IMR-90 (cell line): ENCODE measurements at regions not wholly inside any gene's neighbourhood (a gene's known extent, or its start where the extent isn't known, plus 50 kb on each side); places are given as distances from the start of the nearest gene placed in this dataset.

Experiments
- ATAC-seq: fragments of 200-7000 bp; cut with Tn5 transposase; 2 replicates; pipeline ENCODE4 v1.9.1; 2020; ENCODE audit warnings: low read depth, mild to moderate bottlenecking, moderate library complexity
- BruUV-seq: library from RNA; stranded (reverse); fragments of 400-500 nt; replicated peaks from 2 replicates; lab custom pipeline; 2021; lab: Mats Ljungman, UMichigan
- CTCF ChIA-PET: fragments of 300-600 bp; formaldehyde crosslinking; extraction: SDS; loops from one replicate; lab custom pipeline; 2021; ENCODE audit warnings: antibody characterized with exemption; lab: Yijun Ruan, JAX
- POLR2A ChIA-PET: fragments of 300-600 bp; sonication (Branson Sonifier 250); formaldehyde crosslinking; loops from one replicate; lab custom pipeline; 2022; ENCODE audit warnings: antibody characterized with exemption; ENCODE audit not compliant: unreplicated experiment; lab: Charles Lee
- DNase-seq: peaks from one replicate; pipeline ENCODE4 v3.0.0; 2013
- H2AFZ ChIP-seq: replicated peaks from 2 replicates; pipeline ENCODE3; 2013; ENCODE audit warnings: low read length, mild to moderate bottlenecking; ENCODE audit not compliant: poor library complexity
- H2AK5ac ChIP-seq: 2 replicates; pipeline ENCODE4 v1.6.1; 2013; ENCODE audit warnings: low read depth, low read length, inconsistent platforms
- H2AK9ac ChIP-seq: replicated peaks from 2 replicates; pipeline ENCODE3; 2013; ENCODE audit warnings: mild to moderate bottlenecking, low read depth, low read length, moderate library complexity; ENCODE audit not compliant: poor library complexity
- H2BK120ac ChIP-seq: 2 replicates; pipeline ENCODE4 v1.6.1; 2013; ENCODE audit warnings: low read depth, low read length, inconsistent platforms
- H2BK15ac ChIP-seq: 3 replicates; pipeline ENCODE4 v1.6.1; 2013; ENCODE audit warnings: low read depth, low read length, inconsistent platforms
- H2BK20ac ChIP-seq: 2 replicates; pipeline ENCODE4 v1.6.1; 2013; ENCODE audit warnings: low read depth, mild to moderate bottlenecking, inconsistent platforms, low read length, moderate library complexity
- H2BK5ac ChIP-seq: 2 replicates; pipeline ENCODE4 v1.6.1; 2013; ENCODE audit warnings: mild to moderate bottlenecking, low read depth, low read length, inconsistent platforms; ENCODE audit not compliant: poor library complexity, severe bottlenecking
- H3K14ac ChIP-seq: replicated peaks from 2 replicates; pipeline ENCODE4 v1.6.1; 2013; ENCODE audit warnings: low read depth, low read length, inconsistent platforms
- H3K18ac ChIP-seq: 2 replicates; pipeline ENCODE4 v1.6.1; 2013; ENCODE audit warnings: low read depth, low read length, control low read depth
- H3K23ac ChIP-seq: 2 replicates; pipeline ENCODE4 v1.6.1; 2013; ENCODE audit warnings: low read depth, low read length, inconsistent platforms
- H3K27ac ChIP-seq: 2 replicates; pipeline ENCODE4 v1.5.1; 2013; ENCODE audit warnings: mild to moderate bottlenecking, control low read depth, low read length; ENCODE audit not compliant: insufficient read depth
- H3K27me3 ChIP-seq: 2 replicates; pipeline ENCODE4 v1.6.1; 2013; ENCODE audit warnings: low read length; ENCODE audit not compliant: control insufficient read depth, insufficient read depth
- H3K36me3 ChIP-seq: 2 replicates; pipeline ENCODE4 v1.6.1; 2013; ENCODE audit warnings: low read length, mixed read lengths; ENCODE audit not compliant: control insufficient read depth, insufficient read depth
- H3K4ac ChIP-seq: 2 replicates; pipeline ENCODE4 v1.6.1; 2013; ENCODE audit warnings: low read depth, low read length, inconsistent platforms
- H3K4me1 ChIP-seq: 2 replicates; pipeline ENCODE4 v1.6.1; 2013; ENCODE audit warnings: low read length, mixed read lengths; ENCODE audit not compliant: control insufficient read depth, insufficient read depth
- H3K4me2 ChIP-seq: 2 replicates; pipeline ENCODE4 v1.6.1; 2013; ENCODE audit warnings: low read depth, mild to moderate bottlenecking, control low read depth, low read length, moderate library complexity
- H3K4me3 ChIP-seq: 2 replicates; pipeline ENCODE4 v1.5.1; 2013; ENCODE audit warnings: low read depth, mild to moderate bottlenecking, control low read depth, low read length, moderate library complexity; ENCODE audit not compliant: insufficient read depth
- H3K56ac ChIP-seq: 2 replicates; pipeline ENCODE4 v1.6.1; 2013; ENCODE audit warnings: low read length, inconsistent platforms; ENCODE audit not compliant: insufficient read depth; ENCODE audit errors: extremely low read depth
- H3K79me1 ChIP-seq, 2 experiments: 2 replicates each; pipeline ENCODE4 v1.6.1; 2013; ENCODE audit warnings: low read length in 2 of 2, inconsistent platforms in 1 of 2, low read depth in 1 of 2
- H3K9ac ChIP-seq: 2 replicates; pipeline ENCODE4 v1.6.1; 2013; ENCODE audit warnings: low read depth, low read length, control low read depth
- H3K9me1 ChIP-seq: 2 replicates; pipeline ENCODE4 v1.6.1; 2013; ENCODE audit warnings: low read length, inconsistent platforms; ENCODE audit not compliant: insufficient read depth
- H3K9me3 ChIP-seq: 2 replicates; pipeline ENCODE4 v1.6.1; 2013; ENCODE audit warnings: low read length; ENCODE audit not compliant: control insufficient read depth, insufficient read depth
- H4K20me1 ChIP-seq: 2 replicates; pipeline ENCODE4 v1.6.1; 2013; ENCODE audit warnings: low read length, inconsistent platforms; ENCODE audit not compliant: insufficient read depth
- H4K5ac ChIP-seq: 2 replicates; pipeline ENCODE4 v1.6.1; 2013; ENCODE audit warnings: mild to moderate bottlenecking, low read depth, low read length, control low read depth
- H4K8ac ChIP-seq, 2 experiments: 2 replicates each; pipeline ENCODE4 v1.6.1; 2013; ENCODE audit warnings: low read depth in 2 of 2, low read length in 2 of 2, control low read depth in 1 of 2, inconsistent platforms in 1 of 2
- H4K91ac ChIP-seq: 2 replicates; pipeline ENCODE4 v1.6.1; 2013; ENCODE audit warnings: low read depth, low read length, inconsistent platforms; ENCODE audit not compliant: insufficient read depth
- CEBPB ChIP-seq: IDR thresholded peaks from 2 replicates; pipeline ENCODE4 v1.6.1; 2012; ENCODE audit warnings: low read depth, low read length, improper control_type of control experiment
- CHD1 ChIP-seq: IDR thresholded peaks from 2 replicates; pipeline ENCODE4 v1.6.1; 2012; ENCODE audit warnings: low read depth, low read length, improper control_type of control experiment
- FOS ChIP-seq: fragments of 150-350 bp; IDR thresholded peaks from 2 replicates; pipeline ENCODE4 v1.6.1; 2016; ENCODE audit warnings: low read depth, low read length
- RAD21 ChIP-seq: IDR thresholded peaks from 2 replicates; pipeline ENCODE4 v1.6.1; 2012; ENCODE audit warnings: low read length, improper control_type of control experiment
- RCOR1 ChIP-seq: IDR thresholded peaks from 2 replicates; pipeline ENCODE4 v1.6.1; 2012; ENCODE audit warnings: mild to moderate bottlenecking, low read length, improper control_type of control experiment; ENCODE audit not compliant: insufficient replicate concordance
- SMC3 ChIP-seq: fragments of 150-350 bp; IDR thresholded peaks from 2 replicates; pipeline ENCODE4 v1.6.1; 2016; ENCODE audit warnings: low read depth, mild to moderate bottlenecking, antibody characterized with exemption, low read length, moderate library complexity
- WGBS, 2 experiments: methylation state at CpG; one replicate each; pipeline versions ENCODE4 v1.1.5 to v1.1.7; 2013; ENCODE audit warnings: missing lambda C conversion rate in 2 of 2; ENCODE audit not compliant: insufficient read length in 1 of 2; ENCODE audit errors: extremely low coverage in 2 of 2; 5-methylcytosine and 5-hydroxymethylcytosine counted together
- dilution Hi-C: fragments of 300-500 bp; cut with HindIII; formaldehyde crosslinking; loops from one replicate; pipeline ENCODE4 v1.14.3; 2018; ENCODE audit warnings: low sequenced_read_pairs; ENCODE audit not compliant: unreplicated experiment
- in situ Hi-C: fragments of 300-500 bp; cut with MboI; formaldehyde crosslinking; loops from 3 replicates; pipeline ENCODE4 v1.14.3; 2019; ENCODE audit warnings: low sequenced_read_pairs, inconsistent platforms, mixed read lengths
- intact Hi-C: fragments of 100-400 bp; cut with micrococcal nuclease; formaldehyde crosslinking; loops from 2 replicates; pipeline ENCODE4 v1.10.0; 2022
- TF ChIP-seq, protein P1 (sequence below): conservative IDR thresholded peaks from 2 replicates; pipeline ENCODE4 v1.5.1; 2012; ENCODE audit warnings: mild to moderate bottlenecking, low read depth, low read length, improper control_type of control experiment
- TF ChIP-seq, protein P2 (sequence below): fragments of 150-350 bp; IDR thresholded peaks from 2 replicates; pipeline ENCODE4 v1.6.1; 2017; ENCODE audit warnings: mild to moderate bottlenecking, antibody characterized with exemption, low read length, low read depth

DNA sequence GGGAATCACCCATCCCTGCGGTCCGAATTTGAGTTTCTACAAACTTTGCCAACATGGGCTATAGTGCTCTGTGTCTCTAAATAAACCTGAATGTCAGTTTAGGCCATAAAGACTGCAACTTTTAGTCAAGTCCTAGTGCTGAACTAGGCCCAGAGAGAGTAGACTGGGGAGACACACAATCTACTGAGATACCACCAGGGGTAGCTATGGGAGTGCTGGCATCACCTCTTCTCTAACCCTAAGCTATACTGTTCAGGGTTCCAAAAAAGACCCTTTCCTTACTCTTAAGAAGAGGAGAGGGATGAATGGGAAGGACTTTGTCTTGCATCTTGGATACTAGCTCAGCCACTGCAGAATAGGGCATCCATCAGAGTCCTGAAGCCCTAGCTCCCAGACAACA is 866.7 kb upstream of the PRMT6 start:
- intact Hi-C loops = no loop called here
- Histone ChIP-seq H3K79me1 (no peaks in the 10 kb centered on the region), H2BK20ac (no peak overlapping the region), H3K56ac (no peak overlapping the region), H3K9me1 (no peaks in the 10 kb centered on the region), H3K36me3 (no peaks in the 10 kb centered on the region), H3K9ac (no peak overlapping the region), H3K4me1 (no peaks in the 10 kb centered on the region), H3K9me3 (peaks cover 21% of the 10 kb centered on the region), H3K14ac (no peak overlapping the region), H2AK5ac (no peak overlapping the region), H2BK5ac (no peak overlapping the region), H4K20me1 (no peaks in the 10 kb centered on the region), H2AK9ac (no peak overlapping the region), H4K5ac (no peak overlapping the region), H3K23ac (no peak overlapping the region), H3K4me2 (no peak overlapping the region), H4K8ac (no peak overlapping the region), H2BK15ac (no peak overlapping the region), H2BK120ac (no peak overlapping the region), H3K27me3 (no peaks in the 10 kb centered on the region), H3K4me3 (no peak overlapping the region), H4K91ac (no peak overlapping the region), H2AFZ (no peak overlapping the region), H3K4ac (no peak overlapping the region), H3K18ac (no peak overlapping the region), H3K27ac (no peak overlapping the region)
- ChIA-PET CTCF (no interaction called here), POLR2A (no interaction called here)
- no TSS peak for BruUV-seq
- WGBS, 2 experiments = no CpG with 5 or more reads among the region's 2 CpGs
- in situ Hi-C loops = no loop called here
- DNase-seq = no peak
- no peak for TF ChIP-seq CEBPB
- no peak for TF ChIP-seq RAD21
- no peak for TF ChIP-seq CHD1
- TF ChIP-seq, protein P1, sequence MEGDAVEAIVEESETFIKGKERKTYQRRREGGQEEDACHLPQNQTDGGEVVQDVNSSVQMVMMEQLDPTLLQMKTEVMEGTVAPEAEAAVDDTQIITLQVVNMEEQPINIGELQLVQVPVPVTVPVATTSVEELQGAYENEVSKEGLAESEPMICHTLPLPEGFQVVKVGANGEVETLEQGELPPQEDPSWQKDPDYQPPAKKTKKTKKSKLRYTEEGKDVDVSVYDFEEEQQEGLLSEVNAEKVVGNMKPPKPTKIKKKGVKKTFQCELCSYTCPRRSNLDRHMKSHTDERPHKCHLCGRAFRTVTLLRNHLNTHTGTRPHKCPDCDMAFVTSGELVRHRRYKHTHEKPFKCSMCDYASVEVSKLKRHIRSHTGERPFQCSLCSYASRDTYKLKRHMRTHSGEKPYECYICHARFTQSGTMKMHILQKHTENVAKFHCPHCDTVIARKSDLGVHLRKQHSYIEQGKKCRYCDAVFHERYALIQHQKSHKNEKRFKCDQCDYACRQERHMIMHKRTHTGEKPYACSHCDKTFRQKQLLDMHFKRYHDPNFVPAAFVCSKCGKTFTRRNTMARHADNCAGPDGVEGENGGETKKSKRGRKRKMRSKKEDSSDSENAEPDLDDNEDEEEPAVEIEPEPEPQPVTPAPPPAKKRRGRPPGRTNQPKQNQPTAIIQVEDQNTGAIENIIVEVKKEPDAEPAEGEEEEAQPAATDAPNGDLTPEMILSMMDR = no peak
- TF ChIP-seq SMC3 = no peak
- TF ChIP-seq RCOR1 = no peak
- TF ChIP-seq FOS = no peak
- TF ChIP-seq, protein P2, sequence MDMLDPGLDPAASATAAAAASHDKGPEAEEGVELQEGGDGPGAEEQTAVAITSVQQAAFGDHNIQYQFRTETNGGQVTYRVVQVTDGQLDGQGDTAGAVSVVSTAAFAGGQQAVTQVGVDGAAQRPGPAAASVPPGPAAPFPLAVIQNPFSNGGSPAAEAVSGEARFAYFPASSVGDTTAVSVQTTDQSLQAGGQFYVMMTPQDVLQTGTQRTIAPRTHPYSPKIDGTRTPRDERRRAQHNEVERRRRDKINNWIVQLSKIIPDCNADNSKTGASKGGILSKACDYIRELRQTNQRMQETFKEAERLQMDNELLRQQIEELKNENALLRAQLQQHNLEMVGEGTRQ = no peak
- ATAC-seq = no peak
- dilution Hi-C loops = no loop called here
